ENCODE measurements at regions not wholly inside any gene's neighbourhood (a gene's known extent, or its start where the extent isn't known, plus 50 kb on each side); places are given as distances from the start of the nearest gene placed in this dataset.

GRCh38 chr18:39425172-39425850 is 1859.7 kb upstream of the CELF4 start:
- in situ Hi-C loops (cut with MboI; ENCODE audit: low pct_unique_long_range_greater_than_20kb, low sequenced_read_pairs, unreplicated experiment): no loop called here
- no peak for TF ChIP-seq CTCF (IDR thresholded peaks at IDR 0.05; ENCODE audit: extremely low read depth, insufficient read depth, missing control alignments)
- DNase-seq (ENCODE audit: low spot score): no peak

- TF ChIP-seq CTCF (IDR thresholded peaks at IDR 0.05; ENCODE audit: extremely low read depth, insufficient read depth, missing control alignments): no peak
- no peak for DNase-seq (ENCODE audit: low spot score)
- in situ Hi-C loops (cut with MboI; ENCODE audit: low pct_unique_long_range_greater_than_20kb, low sequenced_read_pairs, unreplicated experiment): loop anchor here (25.0 kb wide), 1 partner anchor 112 kb away; no protein-coding TSS in a partner anchor
These were observed 1858.7 kb upstream of the CELF4 start for GRCh38 chr18:39424261-39424660.

GRCh38 chr18:39421276-39421675 is 1855.7 kb upstream of the CELF4 start:
- in situ Hi-C loops (cut with MboI; ENCODE audit: low pct_unique_long_range_greater_than_20kb, low sequenced_read_pairs, unreplicated experiment): loop anchor here (25.0 kb wide), 1 partner anchor 109 kb away; no protein-coding TSS in a partner anchor
- no peak for TF ChIP-seq CTCF (IDR thresholded peaks at IDR 0.05; ENCODE audit: extremely low read depth, insufficient read depth, missing control alignments)
- no peak for DNase-seq (ENCODE audit: low spot score)

- DNase-seq (ENCODE audit: low spot score): no peak
- in situ Hi-C loops (cut with MboI; ENCODE audit: low pct_unique_long_range_greater_than_20kb, low sequenced_read_pairs, unreplicated experiment): loop anchor here (25.0 kb wide), 1 partner anchor 107 kb away; no protein-coding TSS in a partner anchor
- no peak for TF ChIP-seq CTCF (IDR thresholded peaks at IDR 0.05; ENCODE audit: extremely low read depth, insufficient read depth, missing control alignments)
These were observed 1853.7 kb upstream of the CELF4 start for GRCh38 chr18:39419315-39419714.

- in situ Hi-C loops (cut with MboI; ENCODE audit: low pct_unique_long_range_greater_than_20kb, low sequenced_read_pairs, unreplicated experiment): loop anchor here (25.0 kb wide), 1 partner anchor 103 kb away; no protein-coding TSS in a partner anchor
- TF ChIP-seq CTCF (IDR thresholded peaks at IDR 0.05; ENCODE audit: extremely low read depth, insufficient read depth, missing control alignments): no peak
- DNase-seq (ENCODE audit: low spot score): no peak
These were observed 1849.9 kb upstream of the CELF4 start for GRCh38 chr18:39415471-39415870.

- no peak for TF ChIP-seq CTCF (IDR thresholded peaks at IDR 0.05; ENCODE audit: extremely low read depth, insufficient read depth, missing control alignments)
- in situ Hi-C loops (cut with MboI; ENCODE audit: low pct_unique_long_range_greater_than_20kb, low sequenced_read_pairs, unreplicated experiment): loop anchor here (25.0 kb wide), 1 partner anchor 102 kb away; no protein-coding TSS in a partner anchor
- no peak for DNase-seq (ENCODE audit: low spot score)
These were observed 1848.6 kb upstream of the CELF4 start for GRCh38 chr18:39414009-39414700.
